CD4-positive, alpha-beta T cell treated with Interleukin-15 for 4 hours (primary cell): ENCODE measurements at regions not wholly inside any gene's neighbourhood (a gene's known extent, or its start where the extent isn't known, plus 50 kb on each side); places are given as distances from the start of the nearest gene placed in this dataset.

Experiments
- DNase-seq: peaks from one replicate; pipeline ENCODE4 v3.0.0-alpha.2; 2020; ENCODE audit warnings: low spot score

- no peak for DNase-seq
Observed at GRCh38 chr4:20528508-20528907, 171.8 kb upstream of the PACRGL start.

GRCh38 chr4:20529691-20530090 is 170.6 kb upstream of the PACRGL start:
- DNase-seq: no peak

GRCh38 chr4:20532116-20532790 is 168.0 kb upstream of the PACRGL start:
- DNase-seq: no peak

- no peak for DNase-seq
Observed at GRCh38 chr4:20532871-20533870, 167.1 kb upstream of the PACRGL start.

- no peak for DNase-seq
Observed at GRCh38 chr4:20538905-20539304, 161.4 kb upstream of the PACRGL start.

GRCh38 chr4:20543131-20543530 is 157.1 kb upstream of the PACRGL start:
- no peak for DNase-seq

- DNase-seq: no peak
Observed at GRCh38 chr4:20544645-20545044, 155.6 kb upstream of the PACRGL start.

- no peak for DNase-seq
Observed at GRCh38 chr4:20552004-20552403, 148.3 kb upstream of the PACRGL start.

GRCh38 chr4:20554134-20554533 is 146.1 kb upstream of the PACRGL start:
- no peak for DNase-seq

GRCh38 chr4:20565075-20565721 is 135.1 kb upstream of the PACRGL start:
- no peak for DNase-seq

GRCh38 chr4:20570981-20571715 is 129.1 kb upstream of the PACRGL start:
- no peak for DNase-seq

GRCh38 chr4:20572976-20573375 is 127.3 kb upstream of the PACRGL start:
- no peak for DNase-seq

GRCh38 chr4:20574986-20575385 is 125.3 kb upstream of the PACRGL start:
- no peak for DNase-seq

- no peak for DNase-seq
Observed at GRCh38 chr4:20575486-20575885, 124.8 kb upstream of the PACRGL start.

- no peak for DNase-seq
Observed at GRCh38 chr4:20576861-20577260, 123.4 kb upstream of the PACRGL start.

GRCh38 chr4:20577702-20578101 is 122.6 kb upstream of the PACRGL start:
- DNase-seq: no peak

- no peak for DNase-seq
Observed at GRCh38 chr4:20580907-20581306, 119.4 kb upstream of the PACRGL start.

GRCh38 chr4:20589436-20589835 is 110.8 kb upstream of the PACRGL start:
- no peak for DNase-seq

- DNase-seq: no peak
Observed at GRCh38 chr4:20590849-20591248, 109.4 kb upstream of the PACRGL start.

- DNase-seq: no peak
Observed at GRCh38 chr4:20591571-20591970, 108.7 kb upstream of the PACRGL start.

- no peak for DNase-seq
Observed at GRCh38 chr4:20592013-20592412, 108.2 kb upstream of the PACRGL start.

GRCh38 chr4:20592663-20593062 is 107.6 kb upstream of the PACRGL start:
- no peak for DNase-seq
